WTC11 (cell line): ENCODE measurements at regions not wholly inside any gene's neighbourhood (a gene's known extent, or its start where the extent isn't known, plus 50 kb on each side); places are given as distances from the start of the nearest gene placed in this dataset.

Experiments used
- AFF4 ChIP-seq: sonication (generic); formaldehyde crosslinking; IDR thresholded peaks from 2 replicates; pipeline ENCODE4 v1.8.1; 2023; ENCODE audit warnings: mild to moderate bottlenecking, missing genetic modification reagents, borderline replicate concordance
- ATF3 ChIP-seq: sonication (generic); formaldehyde crosslinking; conservative IDR thresholded peaks from 2 replicates; pipeline ENCODE4 v1.8.1; 2022; ENCODE audit warnings: mild to moderate bottlenecking, missing genetic modification reagents
- ATF6 ChIP-seq: sonication (generic); formaldehyde crosslinking; IDR thresholded peaks from 2 replicates; pipeline ENCODE4 v1.8.1; 2023; ENCODE audit warnings: mild to moderate bottlenecking, missing genetic modification reagents
- CTCF ChIP-seq: fragments of 200-600 bp; IDR thresholded peaks from 2 replicates; pipeline ENCODE4 v1.8.0; 2022; ENCODE audit warnings: antibody characterized with exemption
- E2F4 ChIP-seq: sonication (generic); formaldehyde crosslinking; IDR thresholded peaks from 2 replicates; pipeline ENCODE4 v1.8.1; 2022; ENCODE audit warnings: low read depth, mild to moderate bottlenecking, moderate library complexity, missing genetic modification reagents, borderline replicate concordance
- FOXP1 ChIP-seq: sonication (generic); formaldehyde crosslinking; IDR thresholded peaks from 2 replicates; pipeline ENCODE4 v1.8.0; 2022; ENCODE audit warnings: missing genetic modification reagents, mild to moderate bottlenecking, moderate library complexity, borderline replicate concordance
- GABPB1 ChIP-seq: sonication (generic); formaldehyde crosslinking; IDR thresholded peaks from 2 replicates; pipeline ENCODE4 v1.8.1; 2023; ENCODE audit warnings: mild to moderate bottlenecking, missing genetic modification reagents
- NFYB ChIP-seq: sonication (generic); formaldehyde crosslinking; conservative IDR thresholded peaks from 2 replicates; pipeline ENCODE4 v1.8.0; 2022; ENCODE audit warnings: low read depth, missing genetic modification reagents
- SMAD3 ChIP-seq: sonication (generic); formaldehyde crosslinking; IDR thresholded peaks from 2 replicates; pipeline ENCODE4 v1.8.0; 2022; ENCODE audit warnings: missing genetic modification reagents, mild to moderate bottlenecking, borderline replicate concordance
- SP1 ChIP-seq: sonication (generic); formaldehyde crosslinking; conservative IDR thresholded peaks from 2 replicates; pipeline ENCODE4 v1.8.1; 2022; ENCODE audit warnings: missing genetic modification reagents
- USF2 ChIP-seq: sonication (generic); formaldehyde crosslinking; IDR thresholded peaks from 2 replicates; pipeline ENCODE4 v1.8.1; 2023; ENCODE audit warnings: mild to moderate bottlenecking, missing genetic modification reagents, moderate library complexity
- ZNF121 ChIP-seq: sonication (generic); formaldehyde crosslinking; IDR thresholded peaks from 2 replicates; pipeline ENCODE4 v1.8.0; 2023; ENCODE audit warnings: missing genetic modification reagents
- ZNF416 ChIP-seq: fragments of 250-450 bp; sonication (Bioruptor Pico); IDR thresholded peaks from 2 replicates; pipeline ENCODE4 v1.9.0; 2021; ENCODE audit warnings: mild to moderate bottlenecking, inconsistent platforms

- TF ChIP-seq AFF4 (CRISPR knock-in tag) = no peak
- no peak for TF ChIP-seq GABPB1 (CRISPR knock-in tag)
- no peak for TF ChIP-seq SP1 (CRISPR knock-in tag)
- TF ChIP-seq ATF3 (CRISPR knock-in tag) = no peak
- no peak for TF ChIP-seq CTCF
- TF ChIP-seq ZNF121 = no peak
- no peak for TF ChIP-seq ZNF416 (CRISPR knock-in tag)
- no peak for TF ChIP-seq NFYB (CRISPR knock-in tag)
- no peak for TF ChIP-seq FOXP1
- TF ChIP-seq ATF6 = no peak
- no peak for TF ChIP-seq USF2
- TF ChIP-seq SMAD3 (CRISPR knock-in tag) = no peak
- no peak for TF ChIP-seq E2F4 (CRISPR knock-in tag)
Observed at GRCh38 chr3:148457886-148458285, 239.8 kb upstream of the AGTR1 start.
